NCI-H526 treated with DMSO at 0.1 percent for 48 hours (cell line): ENCODE measurements at regions not wholly inside any gene's neighbourhood (a gene's known extent, or its start where the extent isn't known, plus 50 kb on each side); places are given as distances from the start of the nearest gene placed in this dataset.

Source experiments
- DNase-seq: peaks from one replicate; lab custom pipeline; 2025; lab: John Stamatoyannopoulos, UW

DNA sequence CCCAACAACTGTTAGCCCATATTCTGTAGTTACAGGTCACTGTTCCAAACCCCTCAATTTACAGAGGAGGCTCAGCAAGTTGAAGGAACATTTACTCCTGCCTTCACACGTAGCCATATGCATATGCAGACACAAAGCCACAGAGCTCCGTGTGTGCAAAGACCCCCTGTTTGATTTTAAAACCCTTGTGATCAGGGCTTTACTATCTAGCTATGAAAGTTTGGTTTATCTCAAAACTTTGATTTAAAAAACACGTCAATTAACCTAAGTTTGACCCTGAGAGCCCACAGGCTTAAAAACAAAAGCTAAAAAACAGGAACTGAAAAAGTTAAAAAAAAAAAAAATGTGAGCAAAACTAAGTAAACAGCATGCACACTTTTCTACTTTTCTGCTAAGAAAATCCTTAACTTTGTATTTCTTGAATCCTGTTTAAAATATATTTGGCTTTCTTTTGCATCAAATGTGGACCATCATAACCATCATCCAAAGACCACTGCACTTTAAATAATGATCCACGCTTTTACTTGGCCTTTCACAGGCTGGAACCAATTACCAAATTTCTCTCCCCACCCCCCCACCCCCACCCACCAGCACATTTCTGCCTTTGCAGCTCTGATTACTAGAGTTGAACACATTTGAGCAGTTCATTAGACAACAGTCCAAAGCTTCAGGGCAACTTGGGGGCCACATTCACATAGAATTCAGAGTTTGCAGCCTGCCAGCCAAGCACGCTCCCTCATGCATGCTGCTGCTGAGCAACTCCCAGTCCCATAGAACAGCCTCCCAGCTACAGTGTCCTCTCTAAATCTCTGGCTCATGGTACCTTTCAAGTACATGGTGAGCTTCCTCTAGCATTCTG lies 128.8 kb upstream of the MAP3K1 start:
- DNase-seq: no peak

DNA sequence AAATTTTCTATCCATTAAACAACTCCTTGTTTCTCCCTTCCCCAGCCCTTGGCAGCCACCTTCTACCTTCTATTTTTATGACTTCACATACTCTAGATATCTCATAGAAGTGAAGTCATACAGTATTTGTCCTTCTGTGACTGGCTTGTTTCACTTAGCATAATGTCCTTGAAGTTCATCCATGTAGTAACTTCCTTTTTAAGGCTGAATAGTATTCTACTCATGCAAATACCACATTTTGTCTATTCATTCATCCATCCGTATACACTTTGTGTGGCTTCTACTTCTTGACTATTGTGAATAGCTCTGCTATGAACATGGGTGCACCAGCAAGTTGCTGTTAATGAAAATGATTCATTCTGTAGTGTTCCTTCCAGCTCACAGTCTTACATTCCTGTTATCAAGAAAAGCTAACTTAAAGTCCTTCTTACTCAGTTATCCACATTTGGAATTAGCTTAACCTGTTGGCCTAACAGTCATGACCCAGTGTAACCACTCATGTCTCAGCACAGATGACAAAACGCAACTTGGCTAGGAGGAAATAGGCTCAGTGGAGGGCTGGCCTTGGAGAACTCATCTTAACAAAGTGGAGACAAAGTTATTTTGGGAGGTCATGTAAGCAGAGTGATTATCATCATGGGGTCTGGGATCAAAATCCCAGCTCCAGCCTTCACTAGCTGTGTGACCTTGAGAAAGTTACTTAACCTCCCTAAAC lies 129.7 kb upstream of the MAP3K1 start:
- no peak for DNase-seq

DNA sequence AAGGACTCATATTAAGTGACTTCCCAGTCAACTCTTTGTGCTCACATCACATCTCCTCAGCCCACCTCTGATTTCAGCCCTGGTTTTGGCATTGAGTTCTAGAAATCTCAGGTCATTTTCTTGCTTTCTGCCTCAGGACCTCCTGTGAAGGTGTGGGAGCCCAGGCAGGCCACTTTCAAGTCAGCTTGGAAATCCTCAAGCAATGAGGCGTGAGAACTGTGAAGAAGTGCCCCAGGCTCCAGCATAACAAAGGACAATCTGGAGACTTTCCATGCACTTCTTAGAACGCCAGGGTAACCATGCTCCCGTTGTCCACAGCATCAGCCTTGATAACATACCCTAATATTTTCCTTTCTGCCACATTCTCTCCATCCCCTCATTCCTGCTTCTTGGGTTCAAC lies 131.2 kb upstream of the MAP3K1 start:
- no peak for DNase-seq

DNA sequence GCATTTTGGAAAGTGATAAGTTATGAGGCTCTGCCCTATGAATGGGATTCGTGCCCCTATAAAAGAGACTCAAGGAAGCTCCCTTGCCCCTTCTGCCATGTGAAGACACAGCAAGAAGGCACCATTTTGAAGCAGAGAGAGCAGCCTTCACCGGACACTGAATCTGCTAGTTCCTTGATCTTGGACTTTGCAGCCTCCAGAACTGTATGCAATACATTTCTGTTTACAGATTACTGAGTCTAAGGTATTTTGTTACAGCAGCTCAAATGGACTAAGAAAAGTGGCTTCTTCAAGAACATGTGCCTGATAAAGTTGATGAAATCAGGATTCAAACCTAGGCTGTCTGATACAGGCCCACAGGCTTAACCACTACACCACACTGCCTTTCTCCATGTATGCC lies 131.6 kb upstream of the MAP3K1 start:
- DNase-seq: no peak

DNA sequence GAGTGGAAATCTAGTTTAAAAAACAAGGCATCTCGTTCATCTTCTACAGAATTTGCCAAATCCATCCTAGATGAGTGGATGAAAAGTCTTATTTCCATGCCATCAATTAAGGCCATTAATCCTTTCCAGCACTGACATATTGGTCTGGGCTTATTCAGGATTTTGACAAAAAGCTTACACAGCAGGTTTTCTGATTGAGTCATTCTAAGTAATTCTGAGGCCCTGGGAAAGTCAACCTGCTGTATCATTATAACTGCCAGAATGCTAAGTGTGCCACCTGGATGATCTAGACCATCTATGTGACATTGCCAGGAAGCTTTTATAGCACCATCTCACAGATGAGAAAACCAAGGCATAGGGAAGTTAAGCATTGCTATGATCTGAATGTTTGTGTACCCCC lies 132.1 kb upstream of the MAP3K1 start:
- no peak for DNase-seq

DNA sequence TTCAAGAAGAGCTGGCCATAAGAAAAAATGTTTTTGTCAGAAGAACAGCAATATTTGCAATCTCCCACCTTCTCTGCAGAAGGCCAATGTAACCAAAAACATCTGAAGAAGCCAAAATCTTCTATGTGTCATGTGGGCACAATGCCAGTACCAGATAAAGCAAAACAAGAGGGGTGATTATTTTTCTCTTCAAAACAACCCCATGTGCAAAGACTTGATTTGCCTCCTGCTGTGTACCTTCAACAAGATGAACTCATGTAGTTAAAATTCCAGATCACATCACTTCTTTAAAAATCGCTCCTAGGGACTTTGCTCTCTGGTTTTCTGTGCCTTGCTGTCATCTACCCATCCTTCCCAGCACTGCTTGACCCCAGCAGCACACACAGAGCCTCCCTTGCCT lies 134.0 kb upstream of the MAP3K1 start:
- DNase-seq: no peak

DNA sequence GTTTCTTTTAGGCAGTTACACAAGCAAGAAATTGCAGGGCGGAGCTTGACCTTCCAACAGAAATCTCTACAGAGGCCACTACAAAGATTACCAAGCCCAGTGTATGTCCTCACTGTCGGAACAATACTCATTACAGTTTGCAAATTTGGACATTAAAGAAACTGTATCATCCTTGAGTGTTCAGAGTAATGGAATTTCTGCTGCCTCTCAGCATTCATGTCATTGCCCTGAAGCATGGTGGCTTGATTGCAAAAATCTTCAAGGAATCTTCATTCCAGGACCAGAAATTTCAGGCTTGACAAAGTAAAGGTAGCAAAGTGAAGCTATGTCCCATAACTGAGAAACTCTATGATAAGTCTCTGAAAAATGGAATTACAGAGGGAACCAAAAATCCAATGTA lies 134.6 kb upstream of the MAP3K1 start:
- DNase-seq: no peak

DNA sequence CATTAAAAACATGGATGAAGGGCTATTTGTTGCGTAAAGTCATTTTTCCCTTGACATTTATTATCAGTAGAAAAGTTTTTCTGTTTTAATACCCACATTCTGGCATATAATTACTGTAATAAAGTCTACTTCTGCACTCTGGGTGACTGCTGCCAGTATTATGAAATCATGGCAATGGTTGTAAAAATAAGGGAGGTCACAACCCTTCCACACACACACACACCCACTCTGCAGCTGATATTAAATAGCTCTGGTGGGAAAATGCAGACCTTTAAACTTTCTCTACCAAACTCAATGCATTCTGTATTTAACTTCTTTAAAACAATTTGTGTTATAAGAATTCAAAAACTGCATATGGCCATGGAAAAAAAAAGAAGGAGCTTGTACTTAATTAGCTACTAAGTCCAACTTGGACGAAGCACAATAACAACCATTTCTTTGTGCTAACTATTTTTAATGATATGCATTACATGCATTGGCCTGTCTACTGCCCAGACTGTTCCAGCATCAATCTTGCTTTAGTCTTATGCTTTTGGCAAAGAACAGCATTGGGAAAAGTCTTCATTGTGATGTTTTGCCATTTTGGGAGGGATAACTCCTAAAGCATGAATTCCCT lies 137.6 kb upstream of the MAP3K1 start:
- DNase-seq: no peak

DNA sequence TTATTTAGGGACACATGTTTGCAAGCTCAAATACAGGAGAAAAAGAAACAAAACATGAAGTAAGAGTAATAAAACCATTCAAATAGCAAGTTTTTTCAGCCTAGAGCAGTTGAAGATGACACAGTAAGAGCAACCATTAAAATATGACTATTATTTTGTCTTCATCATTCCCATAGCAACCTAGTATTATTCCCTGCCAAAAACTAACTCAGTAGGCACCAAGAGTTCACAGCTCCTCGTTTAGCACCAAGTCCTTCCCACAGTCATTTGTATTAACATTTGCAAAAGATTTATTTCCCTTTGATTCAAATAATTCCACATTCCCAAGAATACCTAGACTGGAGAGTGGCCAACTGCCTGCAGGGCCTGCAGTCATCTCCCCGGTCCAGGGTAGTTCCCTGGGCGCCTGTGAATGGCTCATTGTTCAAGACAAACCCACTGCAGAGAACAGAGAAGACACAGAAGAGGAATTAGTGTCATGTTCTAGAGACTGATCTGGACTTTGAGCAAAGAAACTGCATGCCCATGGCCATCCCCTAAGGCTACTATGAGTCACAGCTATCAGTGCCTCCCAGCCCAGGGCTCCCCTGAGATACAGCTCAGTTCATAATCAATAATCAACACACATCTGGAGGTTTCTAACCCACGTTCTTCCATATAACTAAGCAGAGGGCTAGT lies 139.1 kb upstream of the MAP3K1 start:
- DNase-seq: no peak

DNA sequence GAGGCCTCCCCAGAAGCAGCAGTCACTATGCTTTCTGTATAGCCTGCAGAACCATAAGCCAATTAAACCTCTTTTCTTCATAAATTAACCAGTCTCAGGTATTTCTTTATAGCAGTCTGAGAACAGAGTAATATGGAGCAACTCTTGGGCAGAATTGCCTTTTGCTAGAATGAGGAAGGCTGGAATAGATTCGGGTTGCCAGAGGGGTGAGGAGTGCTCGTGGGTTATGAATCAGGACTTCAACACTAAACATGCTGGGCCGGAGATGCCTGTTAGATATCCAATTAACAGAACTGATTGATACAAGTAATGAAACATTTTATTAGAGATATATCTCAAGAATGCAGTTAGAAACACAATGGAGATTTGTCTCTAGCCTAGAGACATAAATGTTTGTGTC lies 140.9 kb upstream of the MAP3K1 start:
- DNase-seq: no peak

DNA sequence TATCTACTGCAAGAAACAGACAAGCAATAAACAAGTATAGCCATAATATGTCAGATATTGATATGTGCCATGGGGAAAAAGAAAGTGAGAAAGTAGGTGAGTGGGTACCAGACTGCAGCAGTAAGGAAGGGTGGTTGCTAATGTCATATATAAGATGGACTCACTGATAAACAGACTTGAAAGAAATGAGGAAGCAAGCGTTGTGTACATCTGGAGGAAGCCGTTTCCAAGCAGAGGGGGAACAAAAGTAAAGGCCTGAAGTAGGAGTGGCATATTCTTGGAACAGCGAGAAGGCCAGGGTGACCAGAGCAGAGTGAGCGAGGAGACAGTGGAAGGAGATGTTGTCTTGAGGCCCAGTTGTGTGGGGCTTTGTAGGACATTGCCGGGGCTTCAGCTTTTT lies 142.2 kb upstream of the MAP3K1 start:
- DNase-seq: no peak

DNA sequence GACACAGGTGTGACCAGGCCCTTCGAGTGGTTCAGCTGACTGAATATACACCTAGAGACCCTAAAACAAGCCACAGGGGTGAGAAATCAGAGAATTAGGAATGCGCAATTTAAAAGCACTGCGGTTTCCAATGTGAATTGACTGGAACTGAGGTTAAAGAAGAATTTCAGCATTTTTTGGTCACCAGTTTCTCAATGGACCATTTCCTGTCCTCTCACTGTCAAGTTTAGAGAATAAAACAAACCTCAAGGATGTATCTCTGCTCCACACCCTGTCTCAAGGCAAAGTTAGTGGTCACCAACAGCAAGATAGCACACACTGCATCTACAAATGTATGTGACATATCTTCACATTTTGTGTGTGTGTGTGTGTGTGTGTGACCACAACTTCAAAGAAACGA lies 143.8 kb upstream of the MAP3K1 start:
- DNase-seq: no peak

DNA sequence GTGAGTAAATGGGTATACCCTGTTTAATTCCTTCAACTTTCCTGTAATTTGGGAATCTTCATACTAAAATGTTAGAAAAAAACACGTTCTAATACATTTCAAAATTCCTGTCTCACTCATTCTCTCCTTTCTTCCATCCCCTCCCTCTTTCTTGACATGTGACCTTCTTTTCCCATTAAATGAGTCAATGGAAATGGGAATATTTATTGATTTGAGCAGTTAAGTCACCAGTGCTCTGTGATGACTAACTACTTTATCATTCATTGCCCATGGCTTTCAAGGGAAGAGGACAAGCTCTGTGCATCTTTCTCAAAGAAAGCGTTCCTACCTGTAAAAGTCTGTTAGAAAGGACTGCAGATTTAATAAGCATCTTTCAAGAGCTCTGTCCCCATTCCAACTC lies 144.4 kb upstream of the MAP3K1 start:
- DNase-seq: no peak

DNA sequence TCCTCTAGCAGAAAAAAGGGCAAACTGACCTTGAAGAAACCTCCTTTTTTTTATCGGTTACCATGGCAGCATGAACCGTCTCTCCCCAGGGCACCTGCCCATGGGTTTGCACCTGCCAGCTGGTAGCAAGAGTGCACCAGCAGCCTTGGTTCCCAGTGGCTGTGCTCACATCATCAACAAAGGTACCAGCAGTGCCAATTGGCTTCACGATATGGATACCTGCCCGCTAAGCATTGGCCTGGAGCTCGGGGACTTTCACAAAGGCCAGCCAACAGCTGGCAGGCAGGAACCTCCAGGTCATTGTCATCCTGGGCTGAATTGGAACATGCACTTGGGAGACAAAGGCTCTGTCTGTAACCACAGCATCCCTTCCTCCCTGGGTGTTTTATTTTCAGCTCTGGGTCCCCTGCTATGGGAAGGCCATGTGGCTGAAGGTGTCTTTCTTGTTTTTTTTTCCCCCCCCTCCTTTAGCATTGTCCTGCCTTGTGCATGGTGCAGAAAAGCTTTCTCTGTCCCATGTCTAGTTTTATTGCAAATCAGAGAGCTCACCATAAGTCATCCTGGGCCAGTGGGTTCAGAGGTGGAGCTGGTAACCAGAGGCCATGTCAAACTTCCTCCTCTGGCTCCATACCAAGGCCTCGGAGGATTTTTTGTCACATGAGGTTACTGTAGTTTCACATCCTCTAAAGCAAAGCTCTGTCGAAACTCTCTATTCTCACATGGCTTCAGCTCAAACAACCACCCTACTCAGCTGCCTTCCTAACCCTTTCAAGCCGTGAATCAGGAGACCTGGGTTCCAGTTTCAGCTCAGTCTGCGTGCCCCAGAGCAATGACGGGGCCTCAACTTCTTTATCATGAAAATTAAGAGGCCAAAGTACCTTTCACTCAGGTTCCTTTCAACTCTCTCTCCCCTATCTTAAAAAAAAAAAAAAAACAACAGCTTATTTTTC lies 145.5 kb upstream of the MAP3K1 start:
- DNase-seq: no peak

DNA sequence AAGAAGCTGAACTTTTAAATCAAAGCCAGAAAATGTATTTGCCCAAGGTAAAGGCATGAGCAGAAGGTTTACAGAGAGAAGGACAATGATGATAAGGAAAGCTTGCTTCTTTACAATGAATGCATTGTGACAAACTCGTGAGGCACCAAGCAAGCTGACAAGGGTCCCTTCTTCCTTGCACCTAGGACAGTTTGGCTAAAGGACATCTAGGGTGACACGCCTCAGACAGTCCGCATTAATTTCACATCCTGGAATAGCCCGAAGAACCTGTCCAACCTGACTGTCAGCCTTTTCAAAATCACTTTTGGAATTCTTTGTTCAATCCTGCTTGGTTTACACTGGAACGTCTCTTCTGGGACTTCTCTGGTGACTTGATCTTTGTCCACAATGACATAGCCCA lies 146.4 kb upstream of the MAP3K1 start:
- no peak for DNase-seq

DNA sequence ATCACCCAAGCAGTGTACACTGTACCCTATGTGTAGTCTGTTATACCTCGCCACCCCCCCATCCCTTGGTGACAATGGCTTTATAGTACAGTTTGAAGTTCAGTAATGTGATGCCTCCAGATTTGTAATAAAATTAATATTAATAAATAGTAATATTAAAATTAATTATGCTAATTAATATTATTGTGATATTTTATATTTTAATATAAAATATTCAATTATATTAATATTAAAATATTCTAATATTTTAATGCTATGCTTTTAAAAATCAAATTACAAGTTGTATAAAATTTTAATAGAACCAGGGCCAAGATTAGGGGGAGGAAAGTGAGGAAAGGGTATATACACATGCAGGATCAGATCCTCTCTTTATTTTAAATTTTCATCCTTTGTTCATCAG lies 147.7 kb upstream of the MAP3K1 start:
- DNase-seq: no peak

DNA sequence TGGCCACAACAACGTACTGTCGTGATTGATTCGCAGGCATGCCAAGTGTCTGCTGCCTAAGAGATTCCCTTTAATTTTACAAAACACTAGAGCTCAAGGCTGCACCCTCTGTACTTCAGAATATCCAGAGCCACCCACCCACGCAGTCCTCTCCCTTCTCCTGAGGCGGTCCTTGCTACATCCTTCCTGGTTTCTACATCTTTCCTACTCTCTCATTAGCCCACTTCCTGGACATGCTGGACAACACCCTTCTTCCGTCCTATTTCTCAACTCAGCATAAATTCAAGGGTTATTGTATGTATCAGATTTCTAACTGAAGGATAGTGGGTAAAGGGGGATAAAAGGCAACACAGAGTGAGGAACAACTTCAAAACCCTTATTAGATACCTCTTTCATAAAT lies 148.4 kb upstream of the MAP3K1 start:
- no peak for DNase-seq

DNA sequence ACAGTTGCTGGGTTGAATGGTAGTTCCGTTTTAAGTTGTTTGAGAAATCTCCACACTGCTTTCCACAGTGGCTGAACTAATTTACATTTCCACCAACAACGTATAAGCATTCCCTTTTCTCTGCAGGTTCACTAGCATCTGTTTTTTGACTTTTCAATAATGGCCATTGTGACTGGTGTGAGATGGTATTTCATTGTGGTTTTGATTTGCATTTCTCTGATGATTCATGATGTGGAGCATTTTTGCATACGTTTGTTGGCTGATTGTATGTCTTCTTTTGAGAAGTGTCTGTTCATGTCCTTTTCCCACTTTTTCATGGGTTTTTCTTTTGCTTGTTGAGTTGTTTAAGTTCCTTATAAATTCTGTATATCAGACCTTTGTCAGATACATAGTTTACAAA lies 150.2 kb upstream of the MAP3K1 start:
- peak; percentile 1 for DNase-seq

DNA sequence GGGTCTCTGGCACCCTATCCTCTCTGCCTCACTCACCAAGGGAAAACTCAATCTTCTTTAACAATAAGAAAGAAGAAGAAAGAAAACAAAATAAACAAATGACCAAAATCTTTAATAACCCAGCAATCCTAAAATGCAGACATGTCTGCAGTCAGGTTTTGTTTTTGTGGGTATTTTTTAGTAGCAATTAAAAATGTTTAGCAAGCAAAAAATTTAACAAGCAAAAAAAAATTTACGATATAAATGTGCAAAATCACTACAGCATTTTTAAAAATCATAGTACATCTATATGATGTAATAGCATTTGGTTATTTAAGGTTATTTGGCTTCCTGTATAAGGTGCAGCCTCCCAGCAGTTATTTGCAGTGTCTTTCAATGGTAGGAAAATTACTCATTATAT lies 151.3 kb upstream of the MAP3K1 start:
- no peak for DNase-seq

DNA sequence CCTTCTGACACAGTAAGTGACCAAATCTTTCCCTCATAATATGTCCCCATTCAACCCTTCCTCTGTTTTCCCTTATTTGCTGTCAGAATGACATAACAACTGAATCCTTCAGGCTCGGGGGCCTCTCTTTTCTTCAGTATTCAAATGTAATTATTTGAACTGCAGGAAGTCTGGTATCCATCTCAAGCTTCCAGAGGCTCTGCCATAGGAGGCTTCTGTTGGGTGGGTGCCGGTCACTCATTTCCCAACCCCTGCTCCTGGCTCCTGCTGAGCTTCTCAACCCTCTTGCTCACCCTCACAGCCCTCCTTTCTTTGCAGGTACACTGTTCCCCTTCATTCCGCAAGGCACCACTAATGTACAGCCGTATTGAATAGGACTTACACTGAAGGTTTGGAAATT lies 151.8 kb upstream of the MAP3K1 start:
- DNase-seq: no peak

DNA sequence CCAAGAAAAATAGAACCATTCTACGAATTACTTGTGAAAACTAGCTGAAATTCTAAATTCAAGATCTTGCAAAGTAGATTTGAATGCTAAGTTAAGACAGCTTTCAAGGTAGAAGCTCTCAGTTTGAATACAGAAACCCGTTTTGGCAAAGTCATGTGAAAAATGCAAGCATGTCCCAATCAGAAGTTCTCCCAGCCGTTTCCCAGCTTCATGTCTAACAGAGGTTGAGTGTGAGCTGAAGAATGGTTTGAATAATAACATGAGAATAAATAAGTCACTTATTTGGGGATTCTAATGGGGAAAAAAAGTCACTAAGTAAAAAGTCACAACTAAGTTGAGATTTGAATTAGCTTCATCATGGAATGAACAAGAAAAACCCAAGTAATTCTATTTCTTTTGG lies 152.5 kb upstream of the MAP3K1 start:
- no peak for DNase-seq

DNA sequence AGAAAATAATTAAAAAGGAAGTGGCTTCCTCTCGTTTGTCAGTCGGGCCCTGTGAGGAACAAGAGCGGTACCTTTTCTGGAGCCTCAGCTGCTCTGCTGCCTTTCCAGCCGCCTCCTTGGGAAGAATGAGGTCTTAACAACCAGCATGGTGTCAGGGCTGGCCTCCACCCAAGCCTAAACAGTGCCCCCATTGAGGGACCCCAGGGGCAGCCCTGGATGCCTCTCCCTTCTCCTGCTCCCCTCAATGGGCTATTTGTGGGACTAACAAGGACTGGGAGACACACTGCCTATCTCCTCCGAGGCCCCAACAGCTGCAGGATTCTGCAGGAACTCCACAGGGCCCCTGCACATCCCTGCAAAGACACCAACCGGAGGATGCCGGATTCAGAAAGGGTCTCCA lies 155.4 kb upstream of the MAP3K1 start:
- no peak for DNase-seq
